DND-41 (cell line): ENCODE measurements at regions not wholly inside any gene's neighbourhood (a gene's known extent, or its start where the extent isn't known, plus 50 kb on each side); places are given as distances from the start of the nearest gene placed in this dataset.
"Not testable (repeated sequence)": the region's sequence is repeated elsewhere in the genome, so short reads cannot be mapped to it uniquely, and the experiment has no call there.

Experiments
- EZH2 ChIP-seq: IDR thresholded peaks from 3 replicates; pipeline ENCODE4 v1.6.1; 2012; ENCODE audit warnings: borderline replicate concordance, low read depth, mild to moderate bottlenecking, moderate library complexity, low read length, inconsistent platforms; ENCODE audit not compliant: severe bottlenecking
- TF ChIP-seq, protein P1 (sequence below): IDR thresholded peaks from 2 replicates; pipeline ENCODE4 v1.5.1; 2012; ENCODE audit warnings: borderline replicate concordance, low read length, moderate library complexity, mild to moderate bottlenecking; ENCODE audit not compliant: poor library complexity, severe bottlenecking; ENCODE audit errors: extremely low read depth

- TF ChIP-seq, protein P1, sequence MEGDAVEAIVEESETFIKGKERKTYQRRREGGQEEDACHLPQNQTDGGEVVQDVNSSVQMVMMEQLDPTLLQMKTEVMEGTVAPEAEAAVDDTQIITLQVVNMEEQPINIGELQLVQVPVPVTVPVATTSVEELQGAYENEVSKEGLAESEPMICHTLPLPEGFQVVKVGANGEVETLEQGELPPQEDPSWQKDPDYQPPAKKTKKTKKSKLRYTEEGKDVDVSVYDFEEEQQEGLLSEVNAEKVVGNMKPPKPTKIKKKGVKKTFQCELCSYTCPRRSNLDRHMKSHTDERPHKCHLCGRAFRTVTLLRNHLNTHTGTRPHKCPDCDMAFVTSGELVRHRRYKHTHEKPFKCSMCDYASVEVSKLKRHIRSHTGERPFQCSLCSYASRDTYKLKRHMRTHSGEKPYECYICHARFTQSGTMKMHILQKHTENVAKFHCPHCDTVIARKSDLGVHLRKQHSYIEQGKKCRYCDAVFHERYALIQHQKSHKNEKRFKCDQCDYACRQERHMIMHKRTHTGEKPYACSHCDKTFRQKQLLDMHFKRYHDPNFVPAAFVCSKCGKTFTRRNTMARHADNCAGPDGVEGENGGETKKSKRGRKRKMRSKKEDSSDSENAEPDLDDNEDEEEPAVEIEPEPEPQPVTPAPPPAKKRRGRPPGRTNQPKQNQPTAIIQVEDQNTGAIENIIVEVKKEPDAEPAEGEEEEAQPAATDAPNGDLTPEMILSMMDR, result not testable (repeated sequence)
- TF ChIP-seq EZH2, result not testable (repeated sequence)
Measured at GRCh38 chr12:131216587-131216986, 262.9 kb downstream of the ADGRD1 start.
